BLaER1 (cell line): ENCODE measurements at regions not wholly inside any gene's neighbourhood (a gene's known extent, or its start where the extent isn't known, plus 50 kb on each side); places are given as distances from the start of the nearest gene placed in this dataset.

Experiments used
- H3K27ac ChIP-seq: shearing (Covaris generic); formaldehyde crosslinking; 2 replicates; pipeline ENCODE4 v1.8.1; 2022
- H3K27me3 ChIP-seq: shearing (Covaris generic); formaldehyde crosslinking; 2 replicates; pipeline ENCODE4 v1.8.1; 2022
- H3K36me3 ChIP-seq: shearing (Covaris generic); formaldehyde crosslinking; 2 replicates; pipeline ENCODE4 v1.8.1; 2022
- H3K4me1 ChIP-seq: shearing (Covaris generic); formaldehyde crosslinking; 2 replicates; pipeline ENCODE4 v1.8.1; 2022
- H3K4me2 ChIP-seq: shearing (Covaris generic); formaldehyde crosslinking; 2 replicates; pipeline ENCODE4 v1.8.1; 2022
- H3K4me3 ChIP-seq: shearing (Covaris generic); formaldehyde crosslinking; 2 replicates; pipeline ENCODE4 v1.8.1; 2022
- H3K9ac ChIP-seq: shearing (Covaris generic); formaldehyde crosslinking; 2 replicates; pipeline ENCODE4 v1.8.1; 2022
- H3K9me3 ChIP-seq: shearing (Covaris generic); formaldehyde crosslinking; 2 replicates; pipeline ENCODE4 v1.8.1; 2022
- H4K20me1 ChIP-seq: shearing (Covaris generic); formaldehyde crosslinking; 2 replicates; pipeline ENCODE4 v1.8.1; 2022
- Cebpa-rat ChIP-seq: shearing (Covaris generic); IDR thresholded peaks from 2 replicates; pipeline ENCODE4 v1.8.1; 2022

DNA sequence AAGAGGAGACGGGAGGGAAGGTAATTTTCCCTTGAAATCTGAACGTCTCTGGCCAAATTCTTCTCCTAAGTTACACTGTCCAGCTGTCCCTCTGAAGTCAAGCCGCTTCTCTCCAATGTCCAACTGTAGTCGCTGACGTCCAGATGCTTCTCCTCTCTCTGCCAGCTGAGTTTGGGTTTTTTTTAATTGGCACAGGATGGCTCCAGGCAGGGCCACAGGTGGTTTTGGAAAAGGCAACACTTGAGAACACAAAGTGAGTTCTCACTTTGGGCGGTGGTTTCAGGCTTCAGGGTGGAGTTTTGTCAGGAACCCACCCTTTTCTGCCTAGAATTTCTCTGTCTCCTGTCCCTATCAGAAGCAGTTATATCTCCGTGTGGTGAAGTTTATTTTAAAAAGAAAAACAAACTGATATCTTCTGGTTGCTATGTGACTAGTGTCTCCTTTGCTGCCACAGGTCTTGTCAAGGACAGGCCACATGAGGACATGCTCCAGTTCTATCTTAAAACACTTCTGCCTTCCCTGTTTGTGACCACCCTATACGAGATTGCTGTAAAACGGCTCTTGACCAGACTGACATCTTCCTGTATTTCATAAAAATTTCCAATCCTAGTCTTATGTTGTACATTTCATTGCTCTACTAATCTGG is 472.3 kb upstream of the ADGRL4 start:
- no peaks in the 10 kb centered on the region for H3K4me1 ChIP-seq
- H3K4me3 ChIP-seq: no peak overlapping the region
- no peaks in the 10 kb centered on the region for H3K9me3 ChIP-seq
- H3K4me2 ChIP-seq: no peak overlapping the region
- H3K9ac ChIP-seq: no peak overlapping the region
- no peaks in the 10 kb centered on the region for H4K20me1 ChIP-seq
- H3K36me3 ChIP-seq: no peaks in the 10 kb centered on the region
- no peaks in the 10 kb centered on the region for H3K27me3 ChIP-seq
- no peak overlapping the region for H3K27ac ChIP-seq
- TF ChIP-seq Cebpa-rat: no peak

DNA sequence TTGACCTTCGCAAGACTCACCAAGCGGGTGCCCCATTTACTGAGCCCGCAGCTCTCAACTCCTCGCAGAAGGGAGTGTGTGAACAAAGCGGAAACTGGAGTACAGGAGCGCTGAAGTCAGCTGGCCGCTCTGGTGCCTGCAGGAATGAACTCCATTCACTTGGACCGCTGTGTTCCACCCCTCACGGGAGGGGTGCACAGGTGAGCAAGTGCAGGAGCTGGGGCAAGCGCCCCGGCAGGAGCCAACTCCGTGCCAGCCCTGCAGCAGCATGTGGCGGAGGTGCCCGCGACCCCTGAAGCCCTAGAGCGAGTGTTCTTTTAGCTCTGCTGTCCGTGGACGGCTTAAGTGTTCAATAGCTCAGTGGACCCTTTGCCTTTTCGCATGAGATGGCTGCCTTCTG is 471.6 kb upstream of the ADGRL4 start:
- no peak overlapping the region for H3K9ac ChIP-seq
- no peaks in the 10 kb centered on the region for H3K4me1 ChIP-seq
- TF ChIP-seq Cebpa-rat: no peak
- H4K20me1 ChIP-seq: no peaks in the 10 kb centered on the region
- no peak overlapping the region for H3K27ac ChIP-seq
- H3K4me2 ChIP-seq: no peak overlapping the region
- H3K4me3 ChIP-seq: no peak overlapping the region
- no peaks in the 10 kb centered on the region for H3K9me3 ChIP-seq
- H3K36me3 ChIP-seq: no peaks in the 10 kb centered on the region
- no peaks in the 10 kb centered on the region for H3K27me3 ChIP-seq

- Histone ChIP-seq H3K9ac (no peak overlapping the region), H4K20me1 (no peaks in the 10 kb centered on the region), H3K9me3 (no peaks in the 10 kb centered on the region), H3K36me3 (no peaks in the 10 kb centered on the region), H3K27me3 (no peaks in the 10 kb centered on the region), H3K4me1 (no peaks in the 10 kb centered on the region), H3K27ac (no peak overlapping the region), H3K4me3 (no peak overlapping the region), H3K4me2 (no peak overlapping the region)
- no peak for TF ChIP-seq Cebpa-rat
Measured at GRCh38 chr1:79472067-79472656, 465.6 kb upstream of the ADGRL4 start.

GRCh38 chr1:79469139-79469538 is 462.6 kb upstream of the ADGRL4 start:
- Histone ChIP-seq H3K9me3 (no peaks in the 10 kb centered on the region), H3K27ac (no peak overlapping the region), H3K4me3 (no peak overlapping the region), H4K20me1 (no peaks in the 10 kb centered on the region), H3K4me2 (no peak overlapping the region), H3K4me1 (no peaks in the 10 kb centered on the region), H3K27me3 (no peaks in the 10 kb centered on the region), H3K36me3 (no peaks in the 10 kb centered on the region), H3K9ac (no peak overlapping the region)
- no peak for TF ChIP-seq Cebpa-rat

DNA sequence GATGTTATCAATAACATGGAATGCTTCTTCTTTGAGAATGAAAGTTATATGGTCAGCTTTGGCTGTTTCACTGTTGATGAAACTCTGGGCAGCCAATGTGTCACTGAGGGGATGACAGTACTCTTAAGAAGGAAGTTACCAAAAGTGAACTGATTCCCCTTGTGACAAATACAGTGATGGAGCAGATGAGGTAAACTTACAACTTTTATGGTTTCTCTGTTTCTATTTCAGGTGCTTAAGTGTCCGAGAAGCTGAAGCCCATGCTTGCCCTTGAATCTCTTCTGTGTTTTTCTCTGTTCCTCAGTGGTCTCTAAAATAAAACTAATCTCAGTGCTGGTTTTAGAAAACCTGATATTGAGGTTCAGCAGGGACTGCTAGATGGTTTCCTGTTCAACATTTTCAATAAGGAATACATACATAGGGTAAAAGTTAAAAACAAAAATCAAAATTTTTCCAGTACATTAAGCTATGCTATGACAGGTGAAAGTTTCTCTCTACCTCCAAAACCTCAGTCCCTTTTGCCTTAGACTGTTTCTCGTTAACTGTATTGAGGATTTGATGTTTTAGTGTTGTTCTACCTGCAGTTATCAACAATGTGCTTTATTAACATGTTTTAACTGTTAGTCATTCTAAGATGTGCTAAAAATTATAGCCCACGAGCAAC is 454.4 kb upstream of the ADGRL4 start:
- Histone ChIP-seq H3K27ac (no peak overlapping the region), H3K9ac (no peak overlapping the region), H4K20me1 (no peaks in the 10 kb centered on the region), H3K4me3 (no peak overlapping the region), H3K4me1 (no peaks in the 10 kb centered on the region), H3K4me2 (no peak overlapping the region), H3K27me3 (no peaks in the 10 kb centered on the region), H3K9me3 (no peaks in the 10 kb centered on the region), H3K36me3 (no peaks in the 10 kb centered on the region)
- TF ChIP-seq Cebpa-rat: no peak

- no peak overlapping the region for H3K4me3 ChIP-seq
- H3K27me3 ChIP-seq: no peaks in the 10 kb centered on the region
- no peak overlapping the region for H3K27ac ChIP-seq
- H3K4me1 ChIP-seq: no peaks in the 10 kb centered on the region; the same call in 1 of the 2 replicates
- no peak overlapping the region for H3K4me2 ChIP-seq
- H4K20me1 ChIP-seq: no peaks in the 10 kb centered on the region
- H3K9ac ChIP-seq: no peak overlapping the region
- H3K36me3 ChIP-seq: no peaks in the 10 kb centered on the region
- no peaks in the 10 kb centered on the region for H3K9me3 ChIP-seq
- no peak for TF ChIP-seq Cebpa-rat
Measured at GRCh38 chr1:79457562-79458224, 451.2 kb upstream of the ADGRL4 start.

GRCh38 chr1:79448426-79448825 is 441.9 kb upstream of the ADGRL4 start:
- no peak for TF ChIP-seq Cebpa-rat
- H3K36me3 ChIP-seq: no peaks in the 10 kb centered on the region

DNA sequence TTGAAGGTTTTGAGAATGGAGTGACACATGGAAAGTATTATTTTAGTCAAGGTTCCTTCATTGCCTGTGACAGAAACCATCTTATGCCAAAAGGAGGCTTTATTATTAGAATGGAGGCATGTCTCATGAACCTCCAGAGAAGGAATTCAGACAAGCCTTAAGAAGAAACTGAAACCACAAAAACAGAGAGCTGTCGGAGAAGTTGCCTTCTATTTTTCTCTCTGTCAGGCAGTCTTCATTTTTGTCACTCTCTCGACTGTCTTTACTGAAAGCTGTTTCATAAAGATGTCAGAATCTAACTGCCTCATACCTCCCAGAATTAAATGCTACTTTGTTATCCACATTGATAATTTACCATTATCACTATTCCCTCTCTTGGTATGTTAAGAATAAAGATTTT is 434.7 kb upstream of the ADGRL4 start:
- Histone ChIP-seq H3K36me3 (no peaks in the 10 kb centered on the region), H3K9ac (no peak overlapping the region), H3K4me1 (no peaks in the 10 kb centered on the region), H3K4me2 (peak overlapping the region; percentile 8; the same call in 1 of the 2 replicates), H3K27ac (no peak overlapping the region), H3K4me3 (no peak overlapping the region), H3K27me3 (no peaks in the 10 kb centered on the region), H4K20me1 (no peaks in the 10 kb centered on the region), H3K9me3 (no peaks in the 10 kb centered on the region)
- no peak for TF ChIP-seq Cebpa-rat

More at GRCh38 chr1:79448426-79448825, 441.9 kb upstream of the ADGRL4 start:
- Histone ChIP-seq H4K20me1 (no peaks in the 10 kb centered on the region), H3K9ac (no peak overlapping the region), H3K4me1 (no peaks in the 10 kb centered on the region), H3K9me3 (no peaks in the 10 kb centered on the region), H3K4me2 (no peak overlapping the region), H3K27me3 (no peaks in the 10 kb centered on the region), H3K27ac (no peak overlapping the region), H3K4me3 (no peak overlapping the region)

DNA sequence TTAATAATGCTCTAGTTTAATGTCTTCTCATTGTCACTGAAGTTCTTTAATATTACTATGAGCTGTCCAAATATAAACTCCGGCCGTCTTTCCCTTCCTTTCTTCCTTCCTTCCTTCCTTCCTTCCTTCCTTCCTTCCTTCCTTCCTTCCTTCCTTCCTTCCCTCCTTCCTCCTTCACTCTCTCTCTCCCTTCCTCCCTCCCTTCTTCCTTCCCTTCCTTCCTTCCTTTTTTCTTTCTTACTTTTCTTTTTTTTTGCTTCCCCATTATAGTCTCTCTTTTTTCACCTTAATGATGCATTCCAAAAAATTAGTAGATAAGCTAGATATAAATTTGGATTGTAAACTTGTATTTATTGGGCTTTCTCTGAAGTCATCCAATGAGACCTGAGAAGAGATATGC is 431.0 kb upstream of the ADGRL4 start:
- no peak overlapping the region for H3K4me3 ChIP-seq
- no peak overlapping the region for H3K4me2 ChIP-seq
- no peaks in the 10 kb centered on the region for H3K27me3 ChIP-seq
- H3K9me3 ChIP-seq: no peaks in the 10 kb centered on the region
- no peak for TF ChIP-seq Cebpa-rat
- no peaks in the 10 kb centered on the region for H3K4me1 ChIP-seq
- no peak overlapping the region for H3K9ac ChIP-seq
- no peaks in the 10 kb centered on the region for H3K36me3 ChIP-seq
- no peaks in the 10 kb centered on the region for H4K20me1 ChIP-seq
- no peak overlapping the region for H3K27ac ChIP-seq

GRCh38 chr1:79431340-79431739 is 424.8 kb upstream of the ADGRL4 start:
- Histone ChIP-seq H3K4me2 (peak overlapping the region; percentile 57), H3K27me3 (no peaks in the 10 kb centered on the region), H3K4me1 (peaks cover 17% of the 10 kb centered on the region), H3K9ac (no peak overlapping the region), H3K27ac (no peak overlapping the region), H3K36me3 (no peaks in the 10 kb centered on the region), H3K4me3 (no peak overlapping the region), H3K9me3 (no peaks in the 10 kb centered on the region), H4K20me1 (no peaks in the 10 kb centered on the region)
- no peak for TF ChIP-seq Cebpa-rat
